Fibroblast of peridontal ligament (primary cell): ENCODE measurements at regions not wholly inside any gene's neighbourhood (a gene's known extent, or its start where the extent isn't known, plus 50 kb on each side); places are given as distances from the start of the nearest gene placed in this dataset.
"Not testable (repeated sequence)": the region's sequence is repeated elsewhere in the genome, so short reads cannot be mapped to it uniquely, and the experiment has no call there.

Experiments used
- DNase-seq: peaks from one replicate; pipeline ENCODE4 v3.0.0-alpha.2; 2010; ENCODE audit errors: extremely low read depth

GRCh38 chr4:71841336-71841735 lies 57.5 kb upstream of the GC start:
- DNase-seq = no peak

- no peak for DNase-seq
Observed at GRCh38 chr4:71847300-71847699, 63.4 kb upstream of the GC start.

- DNase-seq = no peak
Observed at GRCh38 chr4:71855944-71856343, 72.1 kb upstream of the GC start.

- DNase-seq = no peak
Observed at GRCh38 chr4:71857713-71858451, 74.0 kb upstream of the GC start.

GRCh38 chr4:71860643-71861042 lies 76.8 kb upstream of the GC start:
- no peak for DNase-seq

- DNase-seq = no peak
Observed at GRCh38 chr4:71862315-71862714, 78.4 kb upstream of the GC start.

GRCh38 chr4:71863457-71863856 lies 79.6 kb upstream of the GC start:
- DNase-seq = no peak

GRCh38 chr4:71864380-71864779 lies 80.5 kb upstream of the GC start:
- DNase-seq = no peak

- DNase-seq = no peak
Observed at GRCh38 chr4:71866212-71866885, 82.5 kb upstream of the GC start.

- DNase-seq = no peak
Observed at GRCh38 chr4:71867598-71867997, 83.7 kb upstream of the GC start.

- no peak for DNase-seq
Observed at GRCh38 chr4:71870456-71870855, 86.6 kb upstream of the GC start.

GRCh38 chr4:71872221-71872620 lies 88.3 kb upstream of the GC start:
- DNase-seq = no peak

GRCh38 chr4:71872767-71873415 lies 89.0 kb upstream of the GC start:
- no peak for DNase-seq

- DNase-seq = no peak
Observed at GRCh38 chr4:71878376-71878775, 94.5 kb upstream of the GC start.

GRCh38 chr4:71882113-71882841 lies 98.4 kb upstream of the GC start:
- DNase-seq = no peak

GRCh38 chr4:71900366-71900765 lies 116.5 kb upstream of the GC start:
- not testable (repeated sequence) for DNase-seq

- DNase-seq = not testable (repeated sequence)
Observed at GRCh38 chr4:71905594-71905993, 121.7 kb upstream of the GC start.

- DNase-seq = no peak
Observed at GRCh38 chr4:71906096-71906495, 122.2 kb upstream of the GC start.

- DNase-seq = no peak
Observed at GRCh38 chr4:71907071-71907470, 123.2 kb upstream of the GC start.

GRCh38 chr4:71907782-71908181 lies 123.9 kb upstream of the GC start:
- no peak for DNase-seq

- DNase-seq = no peak
Observed at GRCh38 chr4:71913275-71913674, 118.5 kb upstream of the NPFFR2 start.

- DNase-seq = no peak
Observed at GRCh38 chr4:71923070-71923469, 108.7 kb upstream of the NPFFR2 start.
